GM19328 (cell line): ENCODE measurements at regions not wholly inside any gene's neighbourhood (a gene's known extent, or its start where the extent isn't known, plus 50 kb on each side); places are given as distances from the start of the nearest gene placed in this dataset.
"Not testable (repeated sequence)": the region's sequence is repeated elsewhere in the genome, so short reads cannot be mapped to it uniquely, and the experiment has no call there.

Source experiments
- ATAC-seq: cut with Tn5 transposase; IDR thresholded peaks from one replicate; pipeline ENCODE4 v1.9.1; 2021; ENCODE audit warnings: mild to moderate bottlenecking, moderate library complexity; ENCODE audit not compliant: unreplicated experiment

GRCh38 chr11:38924644-38925043 lies 2326.6 kb upstream of the RAG2 start:
- ATAC-seq, result no peak

GRCh38 chr11:38900211-38900610 lies 2302.2 kb upstream of the RAG2 start:
- no peak for ATAC-seq

GRCh38 chr11:38894201-38894600 lies 2296.2 kb upstream of the RAG2 start:
- ATAC-seq, result not testable (repeated sequence)

GRCh38 chr11:38884145-38884865 lies 2286.3 kb upstream of the RAG2 start:
- no peak for ATAC-seq

- no peak for ATAC-seq
These were observed 2269.3 kb upstream of the RAG2 start for GRCh38 chr11:38867338-38867737.

GRCh38 chr11:38865922-38866321 lies 2267.9 kb upstream of the RAG2 start:
- no peak for ATAC-seq

GRCh38 chr11:38842991-38843390 lies 2245.0 kb upstream of the RAG2 start:
- ATAC-seq, result no peak

GRCh38 chr11:38839071-38839470 lies 2241.0 kb upstream of the RAG2 start:
- ATAC-seq, result no peak

- ATAC-seq, result no peak
These were observed 2237.9 kb upstream of the RAG2 start for GRCh38 chr11:38835966-38836365.

GRCh38 chr11:38824573-38824972 lies 2226.5 kb upstream of the RAG2 start:
- no peak for ATAC-seq

- ATAC-seq, result not testable (repeated sequence)
These were observed 2223.8 kb upstream of the RAG2 start for GRCh38 chr11:38821786-38822185.

GRCh38 chr11:38819981-38820380 lies 2221.9 kb upstream of the RAG2 start:
- no peak for ATAC-seq

- ATAC-seq, result no peak
These were observed 2220.7 kb upstream of the RAG2 start for GRCh38 chr11:38818720-38819119.

- no peak for ATAC-seq
These were observed 2216.6 kb upstream of the RAG2 start for GRCh38 chr11:38814670-38815069.

- ATAC-seq, result no peak
These were observed 2211.5 kb upstream of the RAG2 start for GRCh38 chr11:38809521-38809920.

- no peak for ATAC-seq
These were observed 2198.2 kb upstream of the RAG2 start for GRCh38 chr11:38796281-38796680.

GRCh38 chr11:38795027-38795426 lies 2197.0 kb upstream of the RAG2 start:
- no peak for ATAC-seq

- no peak for ATAC-seq
These were observed 2193.4 kb upstream of the RAG2 start for GRCh38 chr11:38791346-38791961.

- no peak for ATAC-seq
These were observed 2190.5 kb upstream of the RAG2 start for GRCh38 chr11:38788561-38788960.

- no peak for ATAC-seq
These were observed 2186.1 kb upstream of the RAG2 start for GRCh38 chr11:38784164-38784563.

GRCh38 chr11:38766796-38767195 lies 2168.8 kb upstream of the RAG2 start:
- ATAC-seq, result no peak

- no peak for ATAC-seq
These were observed 2161.4 kb upstream of the RAG2 start for GRCh38 chr11:38759394-38759793.

GRCh38 chr11:38756537-38756936 lies 2158.5 kb upstream of the RAG2 start:
- ATAC-seq, result no peak
